Epidermal melanocyte (primary cell): ENCODE measurements at regions not wholly inside any gene's neighbourhood (a gene's known extent, or its start where the extent isn't known, plus 50 kb on each side); places are given as distances from the start of the nearest gene placed in this dataset.
"Not testable (repeated sequence)": the region's sequence is repeated elsewhere in the genome, so short reads cannot be mapped to it uniquely, and the experiment has no call there.

Experiments used
- DNase-seq: peaks from one replicate; pipeline ENCODE4 v3.0.0; 2011; ENCODE audit warnings: low spot score; ENCODE audit not compliant: insufficient read length

GRCh38 chr2:210730672-210731071 lies 174.3 kb downstream of the CPS1 start:
- no peak for DNase-seq

GRCh38 chr2:210746826-210747225 lies 190.4 kb downstream of the CPS1 start:
- DNase-seq = not testable (repeated sequence)

- no peak for DNase-seq
Observed at GRCh38 chr2:210752532-210752931, 196.1 kb downstream of the CPS1 start.

DNA sequence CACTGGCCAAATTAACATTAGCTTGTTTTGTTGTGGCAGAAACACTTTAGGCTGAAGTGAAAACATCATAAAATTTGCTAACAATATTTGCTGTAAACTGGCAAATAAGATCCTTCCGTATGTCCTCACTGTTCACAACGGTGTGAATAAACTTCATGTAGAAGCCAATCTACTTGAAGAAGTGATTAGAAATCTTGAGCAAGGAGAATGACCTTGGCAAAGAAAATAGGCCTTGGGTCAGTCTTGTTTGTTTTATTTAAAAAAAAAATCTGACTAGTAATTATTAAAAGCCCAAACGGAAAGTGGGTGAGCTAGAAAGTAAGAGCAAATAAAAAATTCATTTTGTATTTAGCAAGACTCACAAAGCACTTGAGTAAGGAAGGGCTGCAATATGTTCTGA lies 197.0 kb downstream of the CPS1 start:
- DNase-seq = no peak

DNA sequence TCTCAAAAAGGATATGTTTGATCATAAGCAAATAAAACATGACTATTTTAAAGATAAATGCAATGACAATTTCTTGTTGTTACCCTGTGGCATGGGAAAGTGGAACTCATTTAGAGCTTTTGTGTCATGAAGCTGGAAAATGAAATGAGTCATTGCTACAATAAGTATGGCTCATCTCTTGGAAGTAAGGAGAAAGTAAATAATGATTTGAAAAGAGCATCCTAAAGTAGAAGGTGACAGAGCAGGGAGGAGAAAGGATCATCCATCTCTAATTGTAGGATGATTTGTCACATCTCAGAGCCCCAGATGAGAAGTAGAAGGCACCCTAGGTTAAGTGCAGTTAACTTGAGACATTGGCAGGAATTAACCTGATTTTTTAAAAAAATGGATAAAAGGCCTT lies 200.5 kb downstream of the CPS1 start:
- no peak for DNase-seq

- DNase-seq = no peak
Observed at GRCh38 chr2:210762604-210763588, 206.5 kb downstream of the CPS1 start.

DNA sequence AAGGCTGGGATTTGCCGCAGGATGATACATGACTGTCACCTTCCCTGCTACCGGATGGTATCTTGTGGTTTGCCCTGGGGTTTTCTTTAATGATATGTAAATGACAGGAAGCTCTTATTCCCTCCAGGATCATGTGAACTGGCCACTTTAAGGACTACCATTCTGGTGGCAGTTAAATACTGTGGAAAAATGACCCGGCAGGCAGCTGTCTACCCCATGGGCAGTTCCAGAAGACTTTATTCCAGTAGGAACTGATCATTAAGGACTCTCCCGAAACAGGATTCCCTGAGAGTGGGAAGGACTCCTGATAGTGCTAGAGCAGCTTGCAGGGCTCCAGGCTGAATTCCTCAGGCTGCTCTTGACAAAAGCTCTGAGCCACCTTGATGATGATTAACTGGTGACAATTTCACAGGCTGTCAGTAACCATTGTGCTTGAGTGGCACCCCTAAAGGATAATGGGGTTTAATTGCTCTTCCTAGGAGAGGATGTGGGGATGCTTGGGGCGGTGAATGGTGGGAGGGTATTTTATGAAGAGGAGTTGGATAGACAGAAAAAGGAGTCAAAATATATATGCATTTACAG lies 212.0 kb downstream of the CPS1 start:
- DNase-seq = no peak

DNA sequence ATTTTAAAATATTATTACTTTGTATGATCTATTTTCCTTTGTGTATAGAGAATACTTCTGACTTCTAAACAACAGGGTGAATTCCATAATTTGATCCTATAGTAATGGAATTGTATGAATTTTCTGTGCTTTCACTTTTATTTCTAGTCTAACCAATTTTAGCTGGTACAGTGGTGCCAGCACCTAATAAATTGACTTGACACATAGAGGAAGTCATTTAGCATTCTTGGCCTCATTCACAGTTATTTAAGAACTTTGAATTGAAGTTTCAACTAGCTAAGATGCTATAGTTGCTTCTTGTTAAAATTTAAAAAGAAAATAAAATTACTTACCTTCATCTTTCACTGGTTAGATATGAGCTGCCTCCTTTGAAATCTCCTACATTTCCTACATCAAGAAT lies 220.4 kb downstream of the CPS1 start:
- no peak for DNase-seq

DNA sequence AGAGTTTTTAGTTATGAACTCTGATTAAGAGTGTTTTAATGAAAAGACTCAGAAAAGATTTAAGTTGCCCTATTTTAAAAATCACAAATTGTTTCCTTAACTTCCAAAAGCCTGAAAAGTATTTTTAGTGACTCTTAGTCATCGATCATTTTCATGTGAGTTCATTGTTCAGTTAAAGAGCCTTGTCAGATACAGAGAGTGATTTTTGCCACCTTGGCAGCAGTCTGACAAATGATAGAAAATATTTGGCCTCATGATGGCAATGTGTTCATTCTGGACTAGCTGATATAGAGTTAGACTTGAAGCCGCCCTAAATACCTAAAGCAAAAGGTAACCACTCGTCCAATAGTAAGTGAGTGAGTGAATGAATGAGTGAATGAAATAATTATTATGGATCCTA lies 225.8 kb downstream of the CPS1 start:
- no peak for DNase-seq

GRCh38 chr2:210787831-210788230 lies 231.4 kb downstream of the CPS1 start:
- DNase-seq = not testable (repeated sequence)

GRCh38 chr2:210792000-210792399 lies 235.6 kb downstream of the CPS1 start:
- DNase-seq = no peak

- DNase-seq = no peak
Observed at GRCh38 chr2:210795506-210795905, 239.1 kb downstream of the CPS1 start.

DNA sequence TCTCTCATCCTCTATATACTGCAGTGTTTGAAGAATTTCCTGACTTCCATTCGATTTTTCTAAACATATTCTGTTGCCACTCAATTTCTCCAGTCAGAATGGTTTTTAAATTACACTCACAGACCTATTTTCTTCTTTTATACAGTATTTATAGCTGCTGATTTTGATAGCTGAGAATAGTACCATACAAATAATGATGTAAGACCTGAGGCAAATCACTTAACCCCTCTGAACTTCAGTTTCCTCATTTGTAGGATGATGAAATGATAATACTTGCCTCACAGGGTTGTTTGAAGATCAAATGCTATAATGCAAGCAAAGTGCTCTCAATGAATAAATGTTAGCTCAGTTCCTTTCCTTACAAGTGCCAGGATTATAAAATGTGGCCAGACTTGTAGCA lies 241.8 kb downstream of the CPS1 start:
- no peak for DNase-seq

DNA sequence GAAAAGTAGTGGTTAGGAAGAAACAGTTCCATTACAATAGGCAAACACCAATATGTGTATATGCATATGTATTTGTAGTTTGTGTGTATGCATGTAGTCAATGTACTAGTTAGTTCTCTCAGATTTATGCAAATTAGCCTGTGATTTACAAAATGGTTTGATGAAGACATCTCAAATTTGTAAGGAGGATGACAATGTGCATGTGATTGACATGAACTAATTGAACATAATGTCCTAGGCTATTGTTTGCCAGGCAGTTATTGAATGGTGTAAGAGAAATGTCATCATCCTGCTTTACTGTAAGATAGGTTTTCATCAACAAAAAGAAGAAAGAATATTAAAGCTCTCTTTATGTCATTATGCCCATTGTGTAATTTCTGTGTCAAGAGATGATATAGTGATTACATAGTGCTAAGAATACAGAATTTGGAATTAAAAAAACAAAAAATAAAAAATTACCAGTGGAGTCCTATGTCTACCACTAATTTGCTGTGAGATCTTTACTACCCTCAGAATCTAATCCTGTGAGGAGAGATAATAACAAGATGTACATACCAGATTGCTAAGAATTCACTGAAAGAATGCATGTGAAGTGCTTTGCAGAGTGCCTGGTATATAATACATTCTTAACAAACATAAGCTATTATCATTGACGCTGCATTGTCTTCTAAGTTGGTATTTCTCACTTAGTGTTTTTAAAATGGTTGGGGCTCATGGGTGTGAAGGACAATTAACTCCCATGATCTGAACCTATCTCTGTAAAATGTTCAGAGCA lies 258.0 kb downstream of the CPS1 start:
- no peak for DNase-seq

DNA sequence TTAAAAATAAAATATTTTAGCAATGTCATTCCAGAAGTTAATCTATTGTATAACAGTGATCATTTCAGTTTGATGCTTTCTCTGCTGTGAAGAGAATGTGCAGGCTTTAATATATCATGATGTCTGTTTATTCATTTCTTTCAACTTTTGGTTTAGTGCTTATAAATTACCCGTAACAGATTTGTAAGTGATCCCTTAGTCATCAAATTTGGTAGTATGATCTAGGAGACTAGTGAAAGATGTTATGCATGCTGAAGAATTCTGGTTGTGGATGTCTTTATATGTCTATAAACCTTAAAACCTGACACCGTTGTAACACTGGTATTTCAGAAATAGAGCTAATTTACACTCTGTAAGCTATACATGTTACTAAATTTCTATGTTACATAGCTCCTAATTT lies 260.4 kb downstream of the CPS1 start:
- no peak for DNase-seq

DNA sequence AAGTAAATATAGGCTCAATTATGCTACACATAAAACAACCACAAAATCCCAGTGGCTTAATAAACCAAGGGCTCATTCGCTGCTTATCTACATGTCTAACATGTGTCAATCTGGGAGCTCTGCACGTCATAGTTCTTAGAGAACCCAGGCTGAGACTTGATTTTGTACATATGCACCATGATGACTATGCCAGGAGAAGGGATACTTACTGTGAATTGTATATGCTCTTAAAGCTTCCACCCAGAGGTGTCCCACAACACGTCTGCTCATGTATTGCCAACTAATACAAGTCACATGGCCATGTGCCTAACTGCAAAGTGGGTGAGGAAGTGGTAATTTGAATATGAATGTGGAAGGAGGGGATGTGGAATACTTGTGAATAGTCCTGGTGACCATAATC lies 262.1 kb downstream of the CPS1 start:
- DNase-seq = no peak

- no peak for DNase-seq
Observed at GRCh38 chr2:210833403-210833802, 277.0 kb downstream of the CPS1 start.

GRCh38 chr2:210839034-210839433 lies 282.6 kb downstream of the CPS1 start:
- DNase-seq = no peak

- no peak for DNase-seq
Observed at GRCh38 chr2:210839450-210839849, 283.1 kb downstream of the CPS1 start.

GRCh38 chr2:210842896-210843295 lies 286.5 kb downstream of the CPS1 start:
- DNase-seq = no peak

DNA sequence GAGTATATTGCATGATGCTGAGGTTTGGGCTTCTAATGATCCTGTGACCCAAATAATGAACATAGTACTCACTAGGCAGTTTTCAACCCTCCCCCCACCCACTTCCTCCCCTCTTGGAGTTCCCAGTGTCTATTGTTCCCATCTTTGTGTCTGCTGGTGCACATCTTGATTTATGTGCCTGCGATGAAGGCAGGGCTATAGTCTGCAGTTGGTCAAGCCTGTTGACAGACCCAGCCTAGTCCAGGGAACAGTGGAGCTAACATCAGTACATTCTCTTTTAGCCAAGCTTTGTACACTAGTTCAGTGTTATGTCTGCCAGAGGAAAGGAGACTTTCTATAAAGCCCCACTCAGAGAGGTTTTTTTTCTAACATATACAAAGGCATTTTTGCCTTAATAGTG lies 287.6 kb downstream of the CPS1 start:
- DNase-seq = no peak

- no peak for DNase-seq
Observed at GRCh38 chr2:210859314-210859713, 302.9 kb downstream of the CPS1 start.
